ENCODE measurements at regions not wholly inside any gene's neighbourhood (a gene's known extent, or its start where the extent isn't known, plus 50 kb on each side); places are given as distances from the start of the nearest gene placed in this dataset.

DNA sequence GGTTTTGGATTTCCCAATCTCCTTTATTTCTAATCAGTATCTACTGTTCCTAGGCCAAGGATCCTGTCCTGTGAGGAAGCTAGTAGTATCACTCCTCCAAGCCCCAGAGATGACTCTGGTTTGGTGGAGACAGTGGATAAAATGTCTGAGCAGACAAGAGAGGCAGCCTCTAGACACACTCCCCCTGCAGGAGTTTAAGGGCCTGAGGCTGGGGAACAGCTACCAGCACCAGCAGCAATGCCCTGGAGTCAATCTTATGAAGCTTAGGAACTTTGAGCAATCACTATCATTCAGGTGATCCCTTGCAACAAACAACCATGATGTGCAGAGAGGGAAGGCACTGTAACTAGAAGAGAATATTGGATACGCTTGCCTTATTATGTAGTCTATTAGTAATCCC, 384.7 kb upstream of the ID4 start:
- no peaks in the 10 kb centered on the region for H3K9me3 Mint-ChIP-seq (ENCODE audit: low read depth)
- DNase-seq (ENCODE audit: low spot score): no peak
- no peaks in the 10 kb centered on the region for H3K27me3 Mint-ChIP-seq (ENCODE audit: low read depth)
- no peak overlapping the region for H3K27ac Mint-ChIP-seq (ENCODE audit: unreplicated experiment)
- no peak overlapping the region for H3K4me3 Mint-ChIP-seq (ENCODE audit: unreplicated experiment)
- no peaks in the 10 kb centered on the region for H3K36me3 Mint-ChIP-seq (ENCODE audit: low read depth)
- TF ChIP-seq CTCF (IDR thresholded peaks at IDR 0.05): no peak
- peaks cover 5% of the 10 kb centered on the region for H3K4me1 Mint-ChIP-seq (ENCODE audit: low read depth)

DNA sequence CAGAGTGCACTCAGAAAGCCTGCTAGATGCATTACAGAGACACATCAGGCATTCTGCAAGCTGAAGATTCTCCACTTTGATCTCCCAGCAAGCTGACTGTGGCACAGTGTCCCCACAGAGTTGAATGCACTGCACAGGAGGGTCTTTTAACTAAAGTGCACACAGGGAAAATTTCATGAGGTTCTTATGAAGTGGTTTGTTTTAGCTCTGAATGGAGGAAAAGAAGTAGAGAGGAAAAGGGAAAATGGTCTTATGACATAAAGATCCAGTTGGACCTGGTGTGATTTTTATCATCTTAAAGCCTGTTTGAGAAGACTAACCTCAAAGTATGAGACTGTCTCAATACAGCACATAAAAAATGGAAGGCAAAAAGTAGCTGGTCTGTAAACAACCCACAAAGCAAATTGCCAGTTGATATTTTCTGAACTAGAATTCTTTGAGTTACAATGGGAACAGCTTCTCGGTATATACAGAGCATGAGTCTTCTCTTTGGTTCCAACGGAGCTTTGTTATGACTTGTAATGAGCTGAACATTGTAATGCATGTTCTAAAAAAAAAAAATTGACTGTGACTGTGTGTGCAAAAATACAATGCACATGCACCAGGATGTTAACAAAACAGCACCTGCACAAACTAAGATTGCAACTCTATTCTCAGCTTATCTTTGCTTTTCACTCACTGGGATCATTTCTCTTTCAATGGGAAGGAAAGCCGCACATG, 383.0 kb upstream of the ID4 start:
- DNase-seq (ENCODE audit: low spot score): no peak
- no peak overlapping the region for H3K4me3 Mint-ChIP-seq (ENCODE audit: unreplicated experiment)
- no peak overlapping the region for H3K27ac Mint-ChIP-seq (ENCODE audit: unreplicated experiment)
- no peak for TF ChIP-seq CTCF (IDR thresholded peaks at IDR 0.05)
- H3K4me1 Mint-ChIP-seq (ENCODE audit: low read depth): peaks cover 12% of the 10 kb centered on the region
- H3K36me3 Mint-ChIP-seq (ENCODE audit: low read depth): no peaks in the 10 kb centered on the region
- H3K9me3 Mint-ChIP-seq (ENCODE audit: low read depth): no peaks in the 10 kb centered on the region
- no peaks in the 10 kb centered on the region for H3K27me3 Mint-ChIP-seq (ENCODE audit: low read depth)

DNA sequence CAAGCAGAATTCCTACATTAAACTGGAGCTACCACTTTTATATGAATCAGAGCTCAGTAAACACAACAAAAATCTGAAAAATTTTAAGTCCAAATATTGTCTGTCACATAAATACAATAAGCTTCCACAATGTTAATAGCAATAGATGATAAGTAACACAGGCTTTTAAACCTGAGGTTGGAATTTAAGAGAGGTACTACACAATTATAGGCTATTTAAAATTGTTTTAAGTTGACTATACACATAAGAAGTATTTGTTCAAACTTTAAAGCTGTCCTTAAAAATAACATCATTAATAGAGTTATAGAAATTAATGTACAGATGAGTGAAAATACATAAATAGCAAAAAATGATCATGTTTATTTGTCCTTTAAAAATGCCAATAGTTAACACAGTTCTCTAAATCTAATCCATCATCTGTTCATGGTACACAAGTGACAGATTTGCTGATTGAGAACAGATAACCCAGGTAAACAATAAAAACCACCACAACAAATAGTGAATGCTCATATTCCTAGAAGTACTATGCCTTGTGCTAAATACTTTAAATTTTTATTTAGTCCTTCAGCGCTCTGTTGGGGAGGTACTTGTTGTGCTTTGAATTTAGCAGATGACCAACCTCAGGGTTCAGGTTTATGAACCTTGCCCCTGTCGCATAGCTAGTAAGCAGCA, 382.3 kb upstream of the ID4 start:
- no peak overlapping the region for H3K27ac Mint-ChIP-seq (ENCODE audit: unreplicated experiment)
- no peak for DNase-seq (ENCODE audit: low spot score)
- TF ChIP-seq CTCF (IDR thresholded peaks at IDR 0.05): no peak
- no peaks in the 10 kb centered on the region for H3K36me3 Mint-ChIP-seq (ENCODE audit: low read depth)
- no peak overlapping the region for H3K4me3 Mint-ChIP-seq (ENCODE audit: unreplicated experiment)
- peaks cover 15% of the 10 kb centered on the region for H3K4me1 Mint-ChIP-seq (ENCODE audit: low read depth)
- no peaks in the 10 kb centered on the region for H3K9me3 Mint-ChIP-seq (ENCODE audit: low read depth)
- H3K27me3 Mint-ChIP-seq (ENCODE audit: low read depth): no peaks in the 10 kb centered on the region

DNA sequence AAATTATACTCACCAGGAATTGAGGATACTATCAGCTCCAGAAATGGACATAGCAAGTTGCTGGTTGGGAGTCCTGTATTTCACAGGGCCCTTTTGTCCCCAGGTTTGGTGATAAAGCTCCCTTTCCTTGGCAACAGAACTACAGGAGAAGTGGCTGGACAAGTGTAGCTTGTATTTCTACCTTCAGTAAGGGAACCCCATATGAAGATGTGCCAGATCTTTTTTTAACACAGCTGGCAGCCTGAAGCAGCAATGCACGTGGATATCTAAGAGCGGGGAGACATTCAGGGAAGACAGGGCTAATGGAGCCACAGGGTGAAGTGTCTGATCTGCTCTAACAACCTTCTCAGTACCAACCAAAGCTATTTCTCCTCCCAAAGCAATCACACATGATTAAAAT, 373.9 kb upstream of the ID4 start:
- no peak for DNase-seq (ENCODE audit: low spot score)
- no peak overlapping the region for H3K27ac Mint-ChIP-seq (ENCODE audit: unreplicated experiment)
- no peaks in the 10 kb centered on the region for H3K27me3 Mint-ChIP-seq (ENCODE audit: low read depth)
- H3K4me3 Mint-ChIP-seq (ENCODE audit: unreplicated experiment): no peak overlapping the region
- H3K4me1 Mint-ChIP-seq (ENCODE audit: low read depth): peaks cover 30% of the 10 kb centered on the region
- TF ChIP-seq CTCF (IDR thresholded peaks at IDR 0.05): no peak
- H3K9me3 Mint-ChIP-seq (ENCODE audit: low read depth): no peaks in the 10 kb centered on the region
- no peaks in the 10 kb centered on the region for H3K36me3 Mint-ChIP-seq (ENCODE audit: low read depth)

- no peaks in the 10 kb centered on the region for H3K27me3 Mint-ChIP-seq (ENCODE audit: low read depth)
- no peak overlapping the region for H3K4me3 Mint-ChIP-seq (ENCODE audit: unreplicated experiment)
- H3K36me3 Mint-ChIP-seq (ENCODE audit: low read depth): no peaks in the 10 kb centered on the region
- no peak for DNase-seq (ENCODE audit: low spot score)
- TF ChIP-seq CTCF (IDR thresholded peaks at IDR 0.05): no peak
- no peak overlapping the region for H3K27ac Mint-ChIP-seq (ENCODE audit: unreplicated experiment)
- peaks cover 25% of the 10 kb centered on the region for H3K4me1 Mint-ChIP-seq (ENCODE audit: low read depth)
- H3K9me3 Mint-ChIP-seq (ENCODE audit: low read depth): no peaks in the 10 kb centered on the region
Observed at GRCh38 chr6:19463925-19464324, 373.2 kb upstream of the ID4 start.
